ENCODE measurements at regions not wholly inside any gene's neighbourhood (a gene's known extent, or its start where the extent isn't known, plus 50 kb on each side); places are given as distances from the start of the nearest gene placed in this dataset.

DNA sequence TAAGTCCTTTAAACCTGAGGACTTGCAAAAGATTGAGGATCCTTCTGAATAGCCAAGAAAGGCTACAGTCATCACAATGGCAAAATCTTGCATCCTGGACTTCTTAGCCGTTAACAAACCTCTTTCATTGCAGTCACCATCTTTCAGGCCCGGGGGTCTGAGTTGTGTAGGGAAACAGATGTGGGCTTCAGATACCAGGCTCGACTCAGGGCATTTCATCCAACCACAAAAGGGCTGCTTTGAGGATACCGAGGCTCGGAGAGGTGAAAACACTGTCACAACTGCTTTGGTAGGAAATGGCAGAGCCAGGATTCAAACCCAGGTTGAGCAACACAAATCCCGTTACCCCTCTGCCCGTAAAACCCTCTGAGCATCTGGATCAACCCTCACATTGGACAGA, 147.4 kb downstream of the TFCP2L1 start:
- no peaks in the 10 kb centered on the region for H3K4me1 ChIP-seq (ENCODE audit: control insufficient read depth, insufficient read depth, low read length, unreplicated experiment)
- peaks cover 45% of the 10 kb centered on the region for H3K27me3 ChIP-seq (ENCODE audit: insufficient read depth, low read length)
- H2AFZ ChIP-seq (ENCODE audit: low read length, unreplicated experiment) = no peak overlapping the region
- no peaks in the 10 kb centered on the region for H3K79me2 ChIP-seq (ENCODE audit: control insufficient read depth, insufficient read depth, low read length, unreplicated experiment)
- H3K36me3 ChIP-seq (ENCODE audit: insufficient read depth, low read length) = no peaks in the 10 kb centered on the region
- no peak overlapping the region for H3K4me3 ChIP-seq (ENCODE audit: low read depth, low read length)
- no peak overlapping the region for H3K27ac ChIP-seq (ENCODE audit: low read depth, low read length)

DNA sequence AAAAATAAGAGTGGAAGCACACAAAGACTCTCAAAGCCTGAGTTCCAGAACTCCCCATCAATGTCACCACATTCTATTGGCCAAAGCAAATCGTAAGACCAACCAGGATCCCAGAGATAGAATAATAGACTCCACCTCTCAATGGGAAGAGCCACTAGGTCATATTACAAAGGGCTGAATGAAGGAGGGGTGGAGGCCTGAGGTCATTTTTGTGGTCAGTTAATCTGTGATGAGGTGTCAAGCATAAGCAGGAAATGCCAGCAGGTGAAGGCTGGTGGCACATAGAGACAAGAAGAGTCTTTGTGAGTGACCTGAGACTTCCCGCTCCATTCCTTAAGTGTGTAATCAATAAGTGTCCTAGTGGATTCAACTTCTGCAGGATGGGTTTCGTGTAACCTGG, 144.3 kb downstream of the TFCP2L1 start:
- peaks cover 58% of the 10 kb centered on the region for H3K27me3 ChIP-seq (ENCODE audit: insufficient read depth, low read length)
- H3K79me2 ChIP-seq (ENCODE audit: control insufficient read depth, insufficient read depth, low read length, unreplicated experiment) = no peaks in the 10 kb centered on the region
- H3K4me3 ChIP-seq (ENCODE audit: low read depth, low read length) = no peak overlapping the region
- H3K36me3 ChIP-seq (ENCODE audit: insufficient read depth, low read length) = no peaks in the 10 kb centered on the region
- no peaks in the 10 kb centered on the region for H3K4me1 ChIP-seq (ENCODE audit: control insufficient read depth, insufficient read depth, low read length, unreplicated experiment)
- no peak overlapping the region for H2AFZ ChIP-seq (ENCODE audit: low read length, unreplicated experiment)
- H3K27ac ChIP-seq (ENCODE audit: low read depth, low read length) = no peak overlapping the region

DNA sequence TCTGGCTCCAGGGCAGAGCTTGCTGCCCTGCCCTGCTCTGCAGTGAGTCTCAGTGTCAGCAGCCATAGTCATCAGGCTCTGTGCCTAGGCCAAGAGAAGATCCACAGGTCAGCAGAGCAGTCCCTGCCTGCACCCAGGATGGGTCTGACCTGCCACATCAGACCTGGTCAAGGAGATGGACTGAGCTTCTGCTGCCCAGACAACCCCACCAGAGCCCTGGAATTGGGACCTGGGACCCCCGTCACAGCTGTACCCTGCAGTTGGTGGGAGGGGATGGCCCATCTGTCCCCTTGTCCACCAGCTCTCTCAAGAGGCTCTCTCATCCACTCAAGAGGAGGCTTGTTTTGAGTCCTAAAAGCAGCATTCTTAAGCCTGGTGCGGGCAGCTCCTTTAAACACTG, 142.6 kb downstream of the TFCP2L1 start:
- no peak overlapping the region for H3K27ac ChIP-seq (ENCODE audit: low read depth, low read length)
- H3K4me3 ChIP-seq (ENCODE audit: low read depth, low read length) = no peak overlapping the region
- H3K79me2 ChIP-seq (ENCODE audit: control insufficient read depth, insufficient read depth, low read length, unreplicated experiment) = no peaks in the 10 kb centered on the region
- no peaks in the 10 kb centered on the region for H3K4me1 ChIP-seq (ENCODE audit: control insufficient read depth, insufficient read depth, low read length, unreplicated experiment)
- H3K27me3 ChIP-seq (ENCODE audit: insufficient read depth, low read length) = peaks cover 56% of the 10 kb centered on the region
- H2AFZ ChIP-seq (ENCODE audit: low read length, unreplicated experiment) = no peak overlapping the region
- H3K36me3 ChIP-seq (ENCODE audit: insufficient read depth, low read length) = no peaks in the 10 kb centered on the region

DNA sequence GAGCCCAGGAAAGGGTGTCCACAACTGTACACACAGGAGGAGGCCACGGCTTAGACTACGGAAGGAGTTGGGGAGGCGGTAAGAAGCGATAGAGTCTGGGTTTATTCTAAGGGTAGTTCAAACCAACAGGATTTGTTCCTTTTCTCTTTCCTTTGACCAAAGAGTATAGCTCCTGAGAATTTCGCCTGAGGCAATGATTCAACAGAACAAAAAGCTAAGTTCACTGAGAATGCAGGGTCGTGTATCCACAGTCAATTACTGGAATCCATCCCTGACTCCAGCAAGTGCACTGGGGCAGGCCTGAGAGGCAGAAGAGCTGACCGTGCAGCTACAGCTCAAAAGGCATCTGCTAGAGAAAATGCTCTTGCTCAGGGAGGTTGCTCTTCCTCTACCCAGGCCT, 140.9 kb downstream of the TFCP2L1 start:
- no peak overlapping the region for H3K4me3 ChIP-seq (ENCODE audit: low read depth, low read length)
- H3K27ac ChIP-seq (ENCODE audit: low read depth, low read length) = no peak overlapping the region
- no peak overlapping the region for H2AFZ ChIP-seq (ENCODE audit: low read length, unreplicated experiment)
- H3K36me3 ChIP-seq (ENCODE audit: insufficient read depth, low read length) = no peaks in the 10 kb centered on the region
- H3K27me3 ChIP-seq (ENCODE audit: insufficient read depth, low read length) = peaks cover 55% of the 10 kb centered on the region
- no peaks in the 10 kb centered on the region for H3K79me2 ChIP-seq (ENCODE audit: control insufficient read depth, insufficient read depth, low read length, unreplicated experiment)
- H3K4me1 ChIP-seq (ENCODE audit: control insufficient read depth, insufficient read depth, low read length, unreplicated experiment) = no peaks in the 10 kb centered on the region

DNA sequence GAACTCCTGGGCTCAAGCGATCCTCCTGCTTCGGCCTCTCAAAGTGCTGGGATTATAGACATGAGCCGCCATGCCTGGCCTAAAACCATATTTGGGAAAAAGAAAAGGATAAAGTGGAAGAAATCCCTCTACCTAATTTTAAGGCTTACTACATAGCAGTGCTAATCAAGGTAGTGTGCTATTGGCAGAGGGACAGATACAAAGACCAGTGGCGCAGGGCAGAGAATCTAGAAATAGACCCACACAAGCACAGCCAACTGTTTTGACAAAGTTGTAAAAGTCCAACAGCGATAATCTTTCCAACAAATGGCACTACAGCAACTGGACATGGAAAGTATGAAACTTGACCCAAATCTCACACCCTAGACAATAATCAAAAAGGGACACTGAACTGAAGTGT, 138.4 kb downstream of the TFCP2L1 start:
- Histone ChIP-seq H3K79me2 (ENCODE audit: control insufficient read depth, insufficient read depth, low read length, unreplicated experiment) (no peaks in the 10 kb centered on the region), H3K4me1 (ENCODE audit: control insufficient read depth, insufficient read depth, low read length, unreplicated experiment) (no peaks in the 10 kb centered on the region), H3K4me3 (ENCODE audit: low read depth, low read length) (no peak overlapping the region), H2AFZ (ENCODE audit: low read length, unreplicated experiment) (no peak overlapping the region), H3K36me3 (ENCODE audit: insufficient read depth, low read length) (no peaks in the 10 kb centered on the region), H3K27me3 (ENCODE audit: insufficient read depth, low read length) (peaks cover 49% of the 10 kb centered on the region), H3K27ac (ENCODE audit: low read depth, low read length) (no peak overlapping the region)

DNA sequence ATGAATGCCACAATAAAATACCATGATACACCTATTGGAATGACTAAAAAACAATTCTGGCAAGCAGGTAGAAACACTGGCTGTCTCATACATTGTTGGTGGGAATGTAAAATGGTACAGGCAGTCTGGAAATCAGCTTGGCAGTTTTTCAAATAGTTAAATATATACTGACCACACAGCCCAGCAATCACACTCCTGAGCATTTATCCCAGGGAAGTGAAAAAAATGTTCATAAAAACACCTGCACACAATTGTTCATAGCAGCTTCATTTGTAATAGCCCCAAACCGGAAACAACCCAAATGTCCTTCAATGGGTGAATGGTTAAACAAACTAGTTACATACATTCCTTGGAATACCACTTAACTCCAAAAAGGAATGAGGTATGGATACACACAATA, 137.2 kb downstream of the TFCP2L1 start:
- H3K4me1 ChIP-seq (ENCODE audit: control insufficient read depth, insufficient read depth, low read length, unreplicated experiment) = no peaks in the 10 kb centered on the region
- H3K27me3 ChIP-seq (ENCODE audit: insufficient read depth, low read length) = peaks cover 49% of the 10 kb centered on the region
- no peak overlapping the region for H3K4me3 ChIP-seq (ENCODE audit: low read depth, low read length)
- no peak overlapping the region for H2AFZ ChIP-seq (ENCODE audit: low read length, unreplicated experiment)
- no peaks in the 10 kb centered on the region for H3K79me2 ChIP-seq (ENCODE audit: control insufficient read depth, insufficient read depth, low read length, unreplicated experiment)
- no peak overlapping the region for H3K27ac ChIP-seq (ENCODE audit: low read depth, low read length)
- H3K36me3 ChIP-seq (ENCODE audit: insufficient read depth, low read length) = no peaks in the 10 kb centered on the region

DNA sequence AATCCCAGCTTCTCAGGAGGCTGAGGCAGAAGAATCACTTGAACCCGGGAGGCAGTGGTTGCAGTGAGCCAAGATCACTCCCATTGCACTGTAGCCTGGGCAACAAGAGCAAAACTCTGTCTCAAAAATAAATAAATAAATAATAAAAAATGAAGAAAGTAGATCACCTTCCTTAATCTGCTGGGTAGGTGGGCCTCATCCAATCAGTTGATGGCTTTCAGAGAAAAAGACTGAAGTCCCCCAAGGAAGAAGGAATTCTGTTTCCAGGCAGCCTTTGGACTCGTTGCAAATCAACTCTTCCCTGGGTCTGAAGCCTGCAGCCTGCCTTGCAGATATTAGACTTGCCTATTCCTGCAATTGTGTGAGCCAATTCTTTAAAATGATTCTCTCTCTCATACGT, 136.5 kb downstream of the TFCP2L1 start:
- Histone ChIP-seq H3K4me3 (ENCODE audit: low read depth, low read length) (no peak overlapping the region), H3K27me3 (ENCODE audit: insufficient read depth, low read length) (peaks cover 47% of the 10 kb centered on the region), H3K27ac (ENCODE audit: low read depth, low read length) (no peak overlapping the region), H3K79me2 (ENCODE audit: control insufficient read depth, insufficient read depth, low read length, unreplicated experiment) (no peaks in the 10 kb centered on the region), H3K4me1 (ENCODE audit: control insufficient read depth, insufficient read depth, low read length, unreplicated experiment) (no peaks in the 10 kb centered on the region), H3K36me3 (ENCODE audit: insufficient read depth, low read length) (no peaks in the 10 kb centered on the region), H2AFZ (ENCODE audit: low read length, unreplicated experiment) (no peak overlapping the region)

DNA sequence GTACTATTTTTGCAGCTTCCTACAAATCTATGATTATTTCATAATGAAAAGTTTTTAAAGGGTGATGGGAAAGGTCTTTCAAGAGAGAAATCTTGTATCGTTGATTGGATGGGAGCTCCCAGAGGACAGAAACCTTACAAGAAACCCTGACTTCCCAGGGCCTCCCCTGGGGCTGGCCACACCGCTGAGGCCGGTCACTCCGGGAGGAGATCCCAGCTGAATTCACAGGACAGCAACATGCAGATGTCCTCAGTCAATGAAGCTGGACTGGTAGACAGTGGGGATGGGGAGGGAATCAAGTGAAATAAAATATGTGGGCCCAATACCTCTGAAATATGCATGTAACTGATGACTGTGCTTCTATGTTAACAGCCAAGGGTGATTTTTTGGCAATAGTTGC, 135.6 kb downstream of the TFCP2L1 start:
- Histone ChIP-seq H3K27ac (ENCODE audit: low read depth, low read length) (no peak overlapping the region), H3K27me3 (ENCODE audit: insufficient read depth, low read length) (peaks cover 38% of the 10 kb centered on the region), H2AFZ (ENCODE audit: low read length, unreplicated experiment) (no peak overlapping the region), H3K4me1 (ENCODE audit: control insufficient read depth, insufficient read depth, low read length, unreplicated experiment) (no peaks in the 10 kb centered on the region), H3K79me2 (ENCODE audit: control insufficient read depth, insufficient read depth, low read length, unreplicated experiment) (no peaks in the 10 kb centered on the region), H3K4me3 (ENCODE audit: low read depth, low read length) (no peak overlapping the region), H3K36me3 (ENCODE audit: insufficient read depth, low read length) (no peaks in the 10 kb centered on the region)

DNA sequence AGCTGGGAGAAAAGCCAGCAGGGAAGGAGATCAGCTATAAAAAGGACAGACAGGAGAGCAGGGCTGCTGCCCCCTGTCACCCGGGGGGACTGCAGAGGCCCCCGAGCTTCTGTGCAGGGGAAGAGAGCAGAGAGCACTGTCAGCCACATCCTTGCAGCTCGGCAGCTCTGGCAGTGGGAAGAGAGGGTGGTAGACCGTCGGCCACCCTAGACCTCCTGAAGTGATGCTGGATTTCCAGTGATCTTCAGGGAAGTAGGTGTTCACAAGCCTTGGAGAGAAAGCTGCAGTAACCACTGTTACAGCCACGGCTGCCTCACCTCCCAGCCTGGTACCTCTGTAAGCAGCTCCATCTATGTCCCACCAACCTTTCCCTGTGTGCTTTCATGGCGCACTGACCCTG, 134.9 kb downstream of the TFCP2L1 start:
- no peaks in the 10 kb centered on the region for H3K4me1 ChIP-seq (ENCODE audit: control insufficient read depth, insufficient read depth, low read length, unreplicated experiment)
- H3K4me3 ChIP-seq (ENCODE audit: low read depth, low read length) = no peak overlapping the region
- no peaks in the 10 kb centered on the region for H3K79me2 ChIP-seq (ENCODE audit: control insufficient read depth, insufficient read depth, low read length, unreplicated experiment)
- peaks cover 37% of the 10 kb centered on the region for H3K27me3 ChIP-seq (ENCODE audit: insufficient read depth, low read length)
- H2AFZ ChIP-seq (ENCODE audit: low read length, unreplicated experiment) = no peak overlapping the region
- no peaks in the 10 kb centered on the region for H3K36me3 ChIP-seq (ENCODE audit: insufficient read depth, low read length)
- H3K27ac ChIP-seq (ENCODE audit: low read depth, low read length) = no peak overlapping the region

DNA sequence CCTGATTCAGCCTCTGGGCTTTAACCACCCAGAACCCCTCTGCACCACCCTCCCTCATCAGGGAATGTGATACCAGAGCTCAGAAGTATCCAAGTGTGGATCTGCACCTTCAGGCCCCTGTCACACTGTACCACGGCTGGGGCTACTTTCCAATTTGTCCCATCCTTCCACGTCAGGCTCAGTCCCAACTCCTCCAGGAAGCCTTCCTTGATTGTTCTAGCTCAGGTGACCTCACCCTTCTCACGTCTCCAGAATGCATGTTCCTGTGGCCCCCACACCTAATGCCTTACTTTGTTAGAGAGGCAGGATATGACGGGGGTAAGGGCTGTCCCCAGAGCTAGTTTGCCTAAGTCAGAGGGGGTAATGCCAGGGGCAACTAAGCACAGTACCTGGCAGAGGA, 134.3 kb downstream of the TFCP2L1 start:
- Histone ChIP-seq H3K4me1 (ENCODE audit: control insufficient read depth, insufficient read depth, low read length, unreplicated experiment) (no peaks in the 10 kb centered on the region), H3K27ac (ENCODE audit: low read depth, low read length) (no peak overlapping the region), H2AFZ (ENCODE audit: low read length, unreplicated experiment) (no peak overlapping the region), H3K27me3 (ENCODE audit: insufficient read depth, low read length) (peaks cover 33% of the 10 kb centered on the region), H3K79me2 (ENCODE audit: control insufficient read depth, insufficient read depth, low read length, unreplicated experiment) (no peaks in the 10 kb centered on the region), H3K36me3 (ENCODE audit: insufficient read depth, low read length) (no peaks in the 10 kb centered on the region), H3K4me3 (ENCODE audit: low read depth, low read length) (no peak overlapping the region)

DNA sequence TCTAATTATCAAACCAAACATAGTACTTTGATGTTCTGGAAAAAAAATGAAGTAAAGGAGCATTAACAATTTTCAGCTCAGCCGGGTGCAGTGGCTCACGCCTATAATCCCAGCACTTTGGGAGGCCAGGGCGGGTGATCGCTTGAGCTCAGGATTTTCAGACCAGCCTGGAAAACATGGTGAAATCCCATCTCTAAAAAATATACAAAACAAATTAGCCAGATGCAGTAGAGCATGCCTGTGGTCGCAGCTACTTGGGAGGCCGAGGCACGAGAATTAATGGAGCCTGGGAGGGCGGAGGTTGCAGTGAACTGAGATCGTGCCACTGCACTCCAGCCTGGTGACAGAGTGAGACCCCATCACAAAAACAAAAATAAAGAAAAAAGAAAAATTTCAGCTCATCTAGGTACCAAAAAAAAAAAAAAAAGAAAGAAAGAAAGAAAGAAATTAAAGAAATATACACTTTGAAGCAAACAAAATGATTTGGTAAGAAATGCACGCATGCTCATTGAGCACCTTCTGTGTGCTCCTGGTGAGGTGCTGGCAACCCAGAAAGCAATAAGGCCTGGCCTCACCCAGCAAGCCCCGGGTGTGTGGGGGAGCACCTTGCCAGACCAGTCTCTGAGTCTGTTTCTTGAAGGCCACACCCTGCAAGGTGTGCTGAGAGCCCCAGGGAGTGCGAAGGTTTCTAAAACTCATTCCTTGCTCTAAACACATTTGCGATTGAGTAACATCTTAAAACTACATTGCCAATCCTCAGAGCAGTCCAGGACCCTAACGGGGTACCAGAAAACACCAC, 133.5 kb downstream of the TFCP2L1 start:
- H3K4me3 ChIP-seq (ENCODE audit: low read depth, low read length) = no peak overlapping the region
- peaks cover 27% of the 10 kb centered on the region for H3K27me3 ChIP-seq (ENCODE audit: insufficient read depth, low read length)
- no peaks in the 10 kb centered on the region for H3K4me1 ChIP-seq (ENCODE audit: control insufficient read depth, insufficient read depth, low read length, unreplicated experiment)
- H3K79me2 ChIP-seq (ENCODE audit: control insufficient read depth, insufficient read depth, low read length, unreplicated experiment) = no peaks in the 10 kb centered on the region
- H3K36me3 ChIP-seq (ENCODE audit: insufficient read depth, low read length) = no peaks in the 10 kb centered on the region
- no peak overlapping the region for H3K27ac ChIP-seq (ENCODE audit: low read depth, low read length)
- H2AFZ ChIP-seq (ENCODE audit: low read length, unreplicated experiment) = no peak overlapping the region

Measured in ACC112 (cell line).